GM21367 (cell line): ENCODE measurements at regions not wholly inside any gene's neighbourhood (a gene's known extent, or its start where the extent isn't known, plus 50 kb on each side); places are given as distances from the start of the nearest gene placed in this dataset.
"Not testable (repeated sequence)": the region's sequence is repeated elsewhere in the genome, so short reads cannot be mapped to it uniquely, and the experiment has no call there.

Experiments used
- ATAC-seq: cut with Tn5 transposase; IDR thresholded peaks from one replicate; pipeline ENCODE4 v1.9.1; 2021; ENCODE audit not compliant: unreplicated experiment

DNA sequence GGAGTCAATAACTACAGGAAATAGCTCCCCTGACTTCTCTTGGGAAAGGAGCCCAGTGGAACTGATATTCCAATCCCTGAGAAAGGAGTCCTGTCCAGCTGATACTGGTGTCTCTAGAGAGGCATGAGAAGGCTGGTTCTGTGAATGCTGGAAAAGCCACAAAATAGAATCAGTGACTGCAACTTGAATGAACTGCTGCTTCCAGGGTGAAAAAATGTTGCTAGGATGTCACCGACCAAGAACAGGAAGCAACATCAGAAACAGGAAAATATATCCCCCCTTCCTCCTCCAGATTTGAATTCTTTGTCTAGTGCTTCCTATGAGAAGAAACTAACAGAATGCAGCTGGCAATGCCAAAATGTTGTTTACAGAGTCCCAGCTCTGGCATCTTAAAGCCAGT lies 269.3 kb upstream of the LYPLAL1 start:
- no peak for ATAC-seq

DNA sequence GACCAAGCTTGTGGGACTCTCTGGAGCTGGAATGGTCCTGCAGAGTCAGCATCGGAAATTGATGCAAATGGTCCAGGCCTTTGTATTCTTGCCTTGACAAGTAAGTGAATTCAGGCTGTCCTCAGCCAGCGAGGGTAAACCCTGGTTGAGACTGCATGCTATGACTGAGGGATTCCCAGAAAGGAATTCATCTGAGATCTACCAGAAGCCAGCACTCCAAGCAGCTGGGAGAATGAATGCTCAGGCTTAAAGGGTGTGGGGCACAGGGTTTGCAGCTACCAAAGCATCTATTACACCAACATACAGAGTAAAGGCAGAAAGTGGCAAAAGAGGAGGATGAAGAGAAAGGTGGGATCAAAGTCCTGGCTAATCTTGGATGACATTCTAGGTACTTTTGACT lies 257.0 kb upstream of the LYPLAL1 start:
- no peak for ATAC-seq

DNA sequence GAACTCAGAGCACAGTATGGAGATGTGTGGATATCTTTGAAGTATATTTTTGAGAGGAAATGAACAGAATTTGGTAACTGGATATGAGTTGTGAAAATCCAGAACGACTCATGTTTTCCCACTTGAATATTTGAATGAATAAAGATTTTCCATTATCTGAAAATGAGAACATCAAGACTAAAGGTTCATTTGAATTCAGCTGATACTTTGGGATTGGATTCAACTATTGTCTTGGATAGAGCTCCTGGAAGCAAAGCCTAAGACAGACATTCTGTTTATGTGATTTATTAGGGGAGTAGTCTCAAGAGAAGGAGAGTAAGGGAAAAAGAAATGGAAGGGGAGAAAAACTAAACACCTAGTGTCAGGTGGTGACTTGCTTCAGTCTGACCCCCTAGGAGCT lies 256.0 kb upstream of the LYPLAL1 start:
- ATAC-seq = no peak

DNA sequence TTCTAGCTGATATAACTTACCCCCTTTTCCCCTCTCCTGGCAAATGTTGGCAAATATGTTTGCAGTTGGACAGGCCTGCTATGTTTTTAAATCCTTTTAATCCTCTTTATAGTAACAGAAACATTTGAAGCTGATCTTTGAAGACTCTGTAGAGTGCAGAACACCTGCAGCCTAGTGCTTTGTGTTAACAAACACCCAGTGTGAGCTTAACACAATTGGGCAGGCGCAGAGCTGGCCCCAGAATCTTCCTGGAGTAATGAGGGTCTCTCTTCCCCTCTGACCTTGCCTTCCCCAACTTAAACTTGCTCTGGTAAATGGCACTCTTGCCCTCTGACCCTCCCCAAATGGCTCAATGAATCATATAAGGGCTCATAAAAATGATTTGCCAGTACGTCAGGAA lies 247.9 kb upstream of the LYPLAL1 start:
- no peak for ATAC-seq

DNA sequence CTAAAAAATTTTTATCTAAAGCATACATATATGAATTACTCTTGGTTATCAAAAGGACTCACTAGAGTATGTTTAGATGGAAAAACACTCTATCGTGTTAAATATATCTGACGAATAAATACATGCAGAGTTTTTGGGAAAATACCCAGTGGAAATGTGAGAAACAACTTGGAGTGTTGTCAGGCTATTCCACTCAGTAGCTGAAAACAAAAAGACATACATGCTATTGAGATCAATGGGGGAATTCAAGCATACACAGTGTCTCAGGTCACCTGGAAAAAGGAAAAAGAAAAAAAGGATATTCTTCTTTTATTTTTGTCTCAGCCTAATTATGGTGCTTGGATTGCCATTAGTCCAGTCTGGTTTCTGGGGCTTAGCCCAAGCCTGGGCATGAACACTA lies 247.0 kb upstream of the LYPLAL1 start:
- no peak for ATAC-seq

DNA sequence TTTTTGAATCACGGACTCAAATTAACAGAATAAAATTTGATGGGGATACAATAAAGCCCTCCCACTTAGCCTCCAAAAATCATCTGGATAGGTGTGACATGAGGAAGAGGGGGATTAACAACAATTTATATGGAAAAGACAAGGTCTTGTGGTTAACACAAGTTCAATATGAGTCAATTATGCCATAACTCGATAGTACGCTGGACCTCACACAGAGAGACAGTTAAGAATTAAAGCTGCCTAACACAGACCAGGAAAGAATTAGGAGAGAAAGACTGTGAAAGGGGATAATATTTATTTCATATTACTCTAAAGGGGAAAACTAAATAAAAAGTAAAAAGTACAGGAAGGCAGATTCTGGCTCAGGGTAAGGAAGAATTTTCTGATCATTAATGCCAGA lies 243.7 kb upstream of the LYPLAL1 start:
- ATAC-seq = no peak

DNA sequence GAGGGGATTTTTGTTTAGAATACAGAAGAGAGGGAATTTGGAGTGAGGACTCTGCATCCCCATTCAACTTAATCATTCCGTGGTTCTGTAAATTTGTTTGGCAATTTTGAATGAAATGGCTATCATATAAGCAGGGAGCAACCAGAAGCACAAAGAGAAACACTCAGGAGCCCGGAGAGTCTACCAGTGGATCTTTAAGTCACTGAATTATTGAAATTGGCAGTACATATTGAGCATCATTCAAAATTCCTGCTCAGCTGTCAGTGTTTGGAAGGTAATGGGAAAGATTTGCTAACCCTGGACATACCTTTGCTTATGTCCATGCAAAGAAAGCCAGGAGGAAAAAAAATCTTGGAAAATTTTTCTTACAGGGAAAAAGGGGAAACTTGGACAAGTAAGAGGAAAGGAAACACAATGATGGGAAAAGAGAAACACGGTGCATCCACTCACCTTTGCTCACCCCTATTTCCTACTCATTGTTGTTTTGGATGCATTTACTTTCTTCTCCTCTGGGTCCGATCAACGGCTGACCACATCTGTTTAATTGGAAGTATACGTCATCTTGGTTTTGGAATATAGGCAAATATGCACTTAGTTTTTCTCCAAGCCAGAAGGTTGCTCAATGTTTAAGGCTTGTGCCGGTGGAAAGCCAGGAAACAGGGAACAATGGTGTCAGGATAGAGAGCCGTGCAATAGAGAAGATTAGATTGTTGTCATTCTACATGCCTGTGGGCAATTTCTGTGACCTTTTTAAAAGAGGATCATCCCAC lies 243.0 kb upstream of the LYPLAL1 start:
- ATAC-seq = no peak

DNA sequence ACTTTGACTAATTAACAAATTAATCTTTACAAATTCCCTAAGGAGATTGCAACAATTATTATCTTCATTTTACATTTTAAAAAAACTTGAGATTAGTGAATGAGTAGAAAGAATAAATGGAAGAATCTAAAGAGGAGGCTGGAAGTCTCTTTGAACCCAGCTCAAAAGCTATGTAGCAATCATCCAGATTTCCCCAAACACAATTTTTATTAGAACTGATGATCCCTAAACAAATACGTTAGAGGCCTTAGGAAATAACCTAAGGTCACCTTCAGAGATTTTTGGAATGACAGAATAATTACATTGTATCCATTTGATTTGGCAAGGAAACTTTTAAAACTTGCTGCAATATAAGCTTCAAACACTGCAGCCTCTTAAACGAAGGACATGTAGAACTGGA lies 242.4 kb upstream of the LYPLAL1 start:
- ATAC-seq = no peak

DNA sequence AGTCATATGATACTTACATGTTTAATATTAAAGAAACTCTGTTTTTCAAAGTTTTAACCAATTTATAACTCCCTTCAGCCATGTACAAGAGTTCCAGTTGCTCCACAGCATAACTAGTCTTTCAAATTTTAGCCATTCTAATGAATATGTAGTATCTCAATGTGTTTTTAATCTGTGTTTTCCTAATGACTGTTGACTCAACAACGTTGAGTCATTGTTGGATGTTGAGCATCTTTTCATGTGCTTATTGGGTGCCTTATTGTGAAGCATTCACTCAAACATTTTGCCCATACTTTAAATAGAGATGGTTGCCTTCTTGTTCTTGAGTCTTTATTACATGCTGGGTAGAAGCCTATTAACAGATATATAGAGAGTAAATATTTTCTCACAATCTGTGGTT lies 240.2 kb upstream of the LYPLAL1 start:
- ATAC-seq = no peak

DNA sequence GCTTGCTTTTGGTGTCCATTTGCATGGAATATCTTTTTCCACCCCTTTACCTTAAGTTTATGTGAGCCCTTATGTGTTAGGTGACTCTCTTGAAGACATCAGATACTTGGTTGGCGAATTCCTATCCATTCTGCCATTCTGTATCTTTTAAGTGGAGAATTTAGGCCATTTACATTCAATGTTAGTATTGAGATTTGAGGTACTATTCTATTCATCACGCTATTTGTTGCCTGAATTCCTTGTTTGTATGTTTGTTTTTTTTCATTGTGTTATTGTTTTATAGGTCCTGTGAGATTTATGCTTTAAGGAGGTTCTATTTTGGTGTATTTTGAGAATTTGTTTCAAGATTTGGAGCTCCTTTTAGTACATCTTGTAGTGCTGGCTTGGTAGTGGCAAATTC lies 238.3 kb upstream of the LYPLAL1 start:
- not testable (repeated sequence) for ATAC-seq

DNA sequence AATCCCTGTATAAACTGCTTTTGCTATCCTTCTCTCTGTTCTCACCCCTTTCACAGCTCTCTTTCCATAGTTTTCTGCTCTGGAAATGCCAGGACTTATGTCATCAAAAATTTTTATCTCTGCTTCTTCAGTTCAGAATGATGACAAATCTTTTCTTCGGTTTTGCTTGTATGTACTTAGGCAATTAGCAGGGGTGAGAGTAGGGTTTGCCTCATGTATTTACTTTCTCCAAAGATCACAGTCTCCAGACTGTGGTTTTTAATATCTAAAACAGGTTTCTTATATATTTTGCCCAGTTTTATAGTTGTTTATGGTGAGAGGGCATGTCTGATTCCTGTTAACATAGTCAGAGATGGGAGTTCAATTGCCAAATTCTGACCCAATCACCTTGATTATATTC lies 235.4 kb upstream of the LYPLAL1 start:
- ATAC-seq = no peak

DNA sequence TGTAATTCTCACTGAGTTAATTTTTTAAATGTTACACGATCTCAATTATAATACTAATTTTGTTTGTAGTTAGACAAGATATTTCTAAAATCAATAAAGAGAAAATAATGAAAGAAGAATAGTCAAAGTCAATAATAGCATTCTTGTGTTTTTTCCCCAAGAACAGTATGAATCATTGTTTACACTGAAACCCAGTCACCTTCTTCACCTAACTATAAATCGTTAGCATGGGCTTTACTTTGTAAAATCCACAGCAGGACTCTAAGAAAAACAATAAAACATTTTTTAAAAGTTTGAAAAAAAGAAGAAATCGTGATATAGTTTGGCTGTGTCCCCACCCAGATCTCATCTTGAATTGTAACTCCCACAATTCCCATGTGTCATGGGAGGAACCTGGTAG lies 234.6 kb upstream of the LYPLAL1 start:
- no peak for ATAC-seq

DNA sequence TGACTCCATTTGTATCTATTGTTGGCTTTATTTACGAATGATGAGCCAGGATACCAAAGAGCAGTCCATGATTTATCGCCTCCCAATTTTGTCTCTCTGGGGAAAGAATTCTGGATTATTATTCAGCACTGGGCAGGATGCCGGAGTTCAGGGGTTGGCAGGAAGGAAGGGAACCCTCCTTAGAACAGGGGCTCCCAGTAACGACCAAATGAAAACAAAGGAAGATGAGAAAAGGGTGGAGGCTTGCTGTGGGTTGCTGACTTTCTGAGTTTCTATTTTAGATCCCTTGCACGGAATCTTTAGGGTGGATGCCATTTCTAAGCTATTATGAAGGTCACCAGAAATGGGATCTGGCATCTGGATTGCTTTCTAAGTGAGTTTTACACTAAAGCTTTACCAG lies 231.2 kb upstream of the LYPLAL1 start:
- no peak for ATAC-seq

DNA sequence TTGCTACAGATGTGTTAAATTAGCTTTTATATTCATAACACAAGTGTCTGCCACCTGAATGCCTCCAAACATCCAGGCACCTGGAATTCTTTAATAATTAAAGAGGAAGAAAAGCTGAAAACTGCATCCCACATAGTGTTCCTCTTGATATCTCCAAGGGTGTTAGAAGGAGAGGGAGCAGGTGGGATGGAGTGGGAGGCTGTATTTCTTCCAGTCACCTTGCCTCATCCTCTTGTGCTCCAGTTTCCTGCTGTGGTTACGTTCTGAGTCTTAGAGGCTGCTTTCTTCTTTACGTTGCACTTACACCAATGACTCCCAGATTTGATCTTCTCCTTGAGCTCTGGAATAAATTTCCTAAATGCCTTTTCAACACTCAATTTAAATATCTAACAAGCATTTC lies 230.3 kb upstream of the LYPLAL1 start:
- no peak for ATAC-seq

DNA sequence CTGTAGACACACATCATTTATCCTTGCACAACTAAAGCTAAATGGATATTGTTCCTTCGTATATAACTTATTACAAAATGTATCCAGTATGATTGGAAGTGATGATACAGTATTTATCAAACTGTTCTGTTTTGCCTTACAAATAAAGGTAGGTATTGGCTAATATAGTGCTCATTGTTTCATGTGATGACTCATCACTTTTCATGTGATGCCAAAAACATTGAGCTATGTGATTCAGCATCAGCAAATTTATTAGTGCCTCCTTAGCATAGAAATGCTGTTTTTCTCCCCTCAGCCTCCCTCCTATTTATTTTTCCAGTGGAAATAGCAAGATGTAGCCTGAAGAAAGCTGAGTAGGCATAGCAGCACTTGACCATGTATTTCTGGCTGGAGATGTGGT lies 228.6 kb upstream of the LYPLAL1 start:
- ATAC-seq = no peak

DNA sequence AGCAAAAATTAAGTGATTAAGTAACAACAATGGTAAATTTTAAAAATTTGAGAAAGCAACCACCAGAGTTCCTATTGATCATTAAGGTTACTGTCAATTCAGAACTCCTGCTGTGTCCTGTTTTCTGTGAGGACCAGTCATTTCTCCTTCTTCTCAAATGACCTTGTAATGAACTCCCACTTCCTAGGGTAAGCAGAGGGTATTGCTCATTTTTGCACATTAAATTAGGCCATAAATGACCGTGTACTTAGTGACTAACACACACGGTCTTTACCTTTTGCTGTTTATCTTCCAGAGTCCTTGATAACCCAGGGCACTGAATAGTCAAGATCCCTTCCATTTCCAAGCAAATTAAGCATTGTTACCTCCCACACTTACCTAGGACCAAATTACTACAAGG lies 227.5 kb upstream of the LYPLAL1 start:
- no peak for ATAC-seq

DNA sequence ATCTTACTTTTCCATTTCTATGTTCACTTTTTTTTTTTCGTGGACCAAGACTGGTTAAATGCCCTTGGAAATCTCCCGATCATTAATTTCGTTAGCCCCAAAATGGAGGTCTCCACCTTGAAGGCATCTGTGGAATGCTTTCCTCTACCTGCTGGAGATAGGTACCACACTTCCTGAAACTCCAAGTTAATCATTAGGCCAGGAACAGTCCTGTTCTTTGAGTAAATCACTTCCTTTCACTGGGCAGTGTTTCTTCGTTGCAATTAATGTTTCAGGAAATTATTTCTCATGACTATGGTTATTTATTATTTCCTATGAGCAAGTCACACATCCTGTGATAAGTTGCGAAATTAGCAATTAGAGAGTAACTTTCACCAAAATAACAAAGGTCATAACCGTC lies 225.2 kb upstream of the LYPLAL1 start:
- ATAC-seq = no peak

DNA sequence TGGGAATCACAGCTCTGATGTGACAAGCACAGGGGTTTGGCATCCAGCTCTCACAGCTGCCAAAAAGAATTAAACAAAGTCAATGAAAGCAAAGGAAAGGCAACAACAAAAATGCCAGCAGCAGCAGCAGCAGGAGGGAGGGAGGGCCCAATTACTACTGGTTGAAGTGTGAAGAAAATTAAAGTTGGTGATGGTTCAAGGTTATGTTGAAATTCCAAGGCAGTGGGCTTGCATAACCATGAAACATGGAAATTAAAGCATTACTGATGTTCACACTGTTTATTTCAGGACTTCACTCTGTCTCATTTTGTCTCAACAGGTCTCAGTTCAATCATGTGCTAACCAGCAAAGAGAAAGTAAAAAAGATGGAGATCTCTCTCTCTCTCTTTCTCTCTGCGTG lies 220.3 kb upstream of the LYPLAL1 start:
- no peak for ATAC-seq

DNA sequence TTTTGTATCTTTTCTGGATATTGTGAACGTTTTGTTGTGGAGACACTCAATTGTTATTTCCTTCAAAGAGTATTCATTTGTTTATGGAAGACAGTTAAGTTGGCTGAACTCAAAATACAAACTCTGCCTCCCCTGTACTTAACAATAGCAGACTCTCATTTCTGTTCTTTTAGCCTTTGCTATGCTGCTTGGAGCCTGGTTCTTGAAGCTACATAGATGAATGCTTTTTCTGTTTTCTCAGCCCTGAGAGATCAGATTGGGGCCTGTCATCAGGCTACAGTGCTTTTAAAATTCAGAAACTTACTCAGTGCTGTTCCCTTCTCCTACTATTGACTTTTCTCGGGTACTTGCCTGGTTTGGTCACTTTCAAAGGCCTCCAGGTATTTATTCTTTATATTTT lies 215.7 kb upstream of the LYPLAL1 start:
- no peak for ATAC-seq

DNA sequence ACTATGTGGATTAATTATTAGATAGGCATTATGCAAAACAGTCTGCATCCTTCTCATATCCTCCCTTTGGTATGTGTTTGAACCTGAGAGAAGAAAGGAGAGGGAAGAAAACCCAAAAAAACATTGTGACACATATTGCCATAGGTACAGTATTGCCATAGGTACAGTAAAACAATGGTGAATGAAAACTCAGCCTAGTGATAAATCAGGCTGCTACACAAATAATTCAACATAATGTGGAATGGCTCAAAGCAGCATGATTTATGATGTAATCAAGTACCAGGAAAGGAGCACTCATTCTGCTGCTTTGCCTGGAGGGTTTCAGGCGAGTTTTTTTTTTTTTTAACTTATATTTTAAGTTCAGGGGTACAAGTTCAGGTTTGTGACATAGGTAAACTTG lies 213.9 kb upstream of the LYPLAL1 start:
- no peak for ATAC-seq

DNA sequence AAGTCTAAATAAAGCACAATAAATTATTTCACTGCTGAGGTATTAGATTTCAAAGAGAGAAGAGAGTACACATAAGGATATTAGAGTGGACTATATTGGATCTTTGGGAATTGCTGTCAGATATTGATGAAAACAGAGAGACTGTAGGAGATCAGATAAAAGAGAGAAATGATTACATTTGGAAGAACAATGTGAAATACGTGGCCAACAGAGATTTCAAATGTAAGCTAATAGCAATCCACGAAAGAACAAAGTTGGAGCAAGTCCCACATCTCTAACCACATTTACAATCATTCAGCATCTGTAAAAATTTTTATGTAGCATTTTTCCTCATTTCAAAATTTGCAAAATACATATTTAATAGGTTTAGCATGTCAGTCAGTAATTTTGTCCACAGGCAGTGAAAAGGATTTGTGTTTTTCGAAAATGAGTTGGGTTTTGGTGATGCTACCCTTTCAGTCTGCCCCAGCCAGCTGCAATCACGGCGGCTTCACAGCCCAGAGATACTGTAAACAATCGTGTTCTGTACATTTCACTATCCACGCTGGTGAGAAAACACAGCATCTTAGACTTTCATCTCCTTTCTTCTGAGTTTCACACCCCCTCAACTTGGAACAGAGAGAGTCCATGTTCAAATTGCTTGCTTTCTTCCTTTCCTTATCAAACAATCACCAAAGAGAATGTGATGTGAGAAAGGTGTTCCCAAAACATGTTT lies 209.1 kb upstream of the LYPLAL1 start:
- ATAC-seq = no peak

DNA sequence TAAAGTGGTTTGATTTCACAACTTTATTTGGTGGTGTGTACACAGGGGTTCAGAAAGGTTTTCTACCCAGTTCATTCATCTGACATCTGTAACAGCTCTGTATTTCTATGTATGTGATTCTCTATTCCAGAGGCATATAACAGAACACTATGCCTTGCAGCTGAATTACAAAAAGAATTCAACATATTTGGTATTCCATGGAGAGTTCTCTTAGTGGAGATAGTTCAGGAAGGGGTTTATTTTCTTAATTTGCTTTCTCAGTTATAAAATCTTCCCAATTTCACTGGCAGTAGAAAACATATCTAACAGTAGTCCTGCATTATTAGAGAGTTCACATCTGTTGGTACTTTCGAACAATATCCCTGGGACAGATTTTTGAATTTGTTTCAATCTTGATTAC lies 207.9 kb upstream of the LYPLAL1 start:
- no peak for ATAC-seq

DNA sequence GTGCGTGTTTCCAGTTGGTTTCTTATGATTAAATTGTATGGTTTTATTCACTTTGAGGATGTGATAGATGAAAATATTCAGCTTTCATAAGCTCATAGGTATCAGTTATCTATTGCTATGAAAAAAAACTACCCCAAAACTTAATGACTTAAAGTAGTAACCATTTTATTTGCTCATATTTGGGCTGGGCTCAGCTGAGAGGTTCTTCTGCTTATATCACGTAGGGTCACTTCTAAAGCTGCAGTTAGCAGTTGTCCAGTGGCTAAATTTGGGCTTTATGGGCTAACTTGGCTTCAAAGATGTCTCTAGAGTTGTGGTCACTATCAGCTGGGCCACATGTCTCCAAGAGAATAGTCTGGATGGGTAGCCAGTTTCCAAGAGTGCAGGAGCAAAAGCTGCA lies 206.4 kb upstream of the LYPLAL1 start:
- no peak for ATAC-seq
